ENCODE measurements at regions not wholly inside any gene's neighbourhood (a gene's known extent, or its start where the extent isn't known, plus 50 kb on each side); places are given as distances from the start of the nearest gene placed in this dataset.

DNA sequence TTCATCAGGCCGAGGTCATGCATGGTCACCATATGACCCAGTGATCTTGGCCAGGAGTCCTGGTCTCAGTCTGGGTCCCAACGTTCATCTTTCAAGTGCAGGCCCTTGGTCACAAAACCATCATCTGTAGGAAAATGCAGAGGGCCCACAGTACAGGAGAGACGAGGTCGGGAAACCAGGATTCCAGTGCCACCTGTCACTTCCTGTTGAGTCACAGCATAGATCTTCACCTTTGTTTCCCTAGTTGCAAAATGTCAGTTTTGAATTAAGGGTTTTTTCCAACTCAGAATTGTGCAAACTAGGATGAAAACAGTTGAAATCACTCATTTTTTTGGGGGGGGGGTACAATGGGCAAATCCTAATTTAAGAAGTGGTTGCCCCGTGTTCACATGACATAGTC is 162.2 kb downstream of the INSIG2 start:
- no peak for DNase-seq (ENCODE audit: low read depth in 2 of 3, low spot score in 1 of 3)

- no peak for DNase-seq (ENCODE audit: low read depth in 2 of 3, low spot score in 1 of 3)
Measured at GRCh38 chr2:118250001-118250400, 161.7 kb downstream of the INSIG2 start.

GRCh38 chr2:118249531-118249930 is 161.3 kb downstream of the INSIG2 start:
- DNase-seq (ENCODE audit: low read depth in 2 of 3, low spot score in 1 of 3): no peak

DNA sequence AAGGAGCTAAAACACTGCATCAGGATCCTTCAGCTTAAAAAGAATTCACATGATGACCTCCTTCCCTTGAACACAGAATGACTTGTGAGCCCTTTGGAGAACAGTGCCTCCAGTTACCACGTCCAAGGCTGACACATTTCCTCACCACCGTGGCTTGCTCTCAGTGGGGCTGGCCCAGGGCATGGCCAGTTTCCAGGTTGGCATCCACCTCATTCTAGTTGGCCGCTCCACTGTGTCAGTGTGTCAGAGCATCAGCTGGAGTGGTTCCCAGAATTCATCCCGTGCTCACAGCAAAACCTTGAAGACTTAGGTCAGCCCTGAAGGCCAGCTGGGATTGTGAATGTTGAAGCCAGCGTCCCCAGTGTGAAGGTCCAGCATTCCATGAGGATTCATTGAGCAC is 158.5 kb downstream of the INSIG2 start:
- no peak for DNase-seq (ENCODE audit: low read depth in 2 of 3, low spot score in 1 of 3)

- DNase-seq (ENCODE audit: low read depth in 2 of 3, low spot score in 1 of 3): no peak
Measured at GRCh38 chr2:118246079-118246478, 157.8 kb downstream of the INSIG2 start.

DNA sequence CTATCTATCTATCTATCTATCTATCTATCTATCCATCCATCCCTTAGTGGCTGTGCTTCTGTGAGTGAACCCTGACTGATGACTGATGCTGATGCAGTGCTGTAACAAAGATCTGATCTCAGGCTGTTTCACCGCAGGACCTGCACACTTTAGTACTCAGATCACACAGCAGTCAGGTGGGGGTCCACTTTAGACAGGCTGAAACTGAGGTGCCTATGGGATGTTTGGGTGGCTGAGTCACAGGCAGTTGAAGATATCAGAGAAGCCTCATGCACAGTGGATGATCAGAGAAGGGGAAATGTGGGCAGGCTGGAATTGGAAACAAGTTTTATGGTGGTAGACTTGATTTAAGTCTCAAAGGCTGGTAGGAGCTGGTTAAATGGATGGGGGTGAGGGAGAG is 156.4 kb downstream of the INSIG2 start:
- no peak for DNase-seq (ENCODE audit: low read depth in 2 of 3, low spot score in 1 of 3)

- no peak for DNase-seq (ENCODE audit: low read depth in 2 of 3, low spot score in 1 of 3)
Measured at GRCh38 chr2:118243031-118243430, 154.8 kb downstream of the INSIG2 start.

DNA sequence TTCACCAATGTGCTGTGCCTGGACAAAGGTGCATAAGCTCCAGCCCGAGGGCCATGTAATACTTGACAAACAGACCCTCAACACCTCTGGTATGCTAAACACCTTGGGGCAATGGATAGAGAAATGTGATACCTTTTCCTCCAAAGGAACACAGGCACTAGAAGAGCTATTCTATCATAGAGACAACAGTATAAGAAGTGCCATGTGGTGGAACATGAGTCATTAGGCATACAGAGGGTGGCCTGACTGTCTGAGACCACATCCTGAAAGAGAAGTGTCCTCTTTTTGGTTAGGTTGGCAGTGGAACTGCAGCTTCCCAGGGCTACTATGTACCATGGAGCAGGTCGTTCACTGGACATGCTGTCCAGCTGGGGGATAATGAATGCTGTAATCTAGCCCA is 153.9 kb downstream of the INSIG2 start:
- DNase-seq (ENCODE audit: low read depth in 2 of 3, low spot score in 1 of 3): no peak

- DNase-seq (ENCODE audit: low read depth in 2 of 3, low spot score in 1 of 3): no peak
Measured at GRCh38 chr2:118241128-118241527, 152.9 kb downstream of the INSIG2 start.

DNA sequence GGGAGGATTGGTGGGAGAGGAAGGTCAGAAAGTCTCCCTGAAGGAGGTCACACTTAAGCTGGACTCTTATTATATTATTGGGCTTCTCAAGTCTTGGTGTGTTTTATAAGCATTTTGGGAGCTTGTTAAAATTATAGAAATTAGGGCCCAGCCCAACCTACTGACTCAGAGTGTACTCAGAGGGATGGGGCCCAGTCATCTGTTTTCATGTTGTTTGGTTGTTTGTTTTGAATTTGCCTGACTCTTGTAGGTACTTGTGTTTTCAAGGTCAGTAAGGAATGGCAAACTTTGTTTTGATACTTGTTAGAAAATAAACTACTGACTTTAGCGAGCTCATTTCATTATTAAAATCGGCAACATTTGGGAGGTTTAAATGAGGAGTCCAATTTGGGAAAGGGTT is 152.0 kb downstream of the INSIG2 start:
- no peak for DNase-seq (ENCODE audit: low read depth in 2 of 3, low spot score in 1 of 3)

DNA sequence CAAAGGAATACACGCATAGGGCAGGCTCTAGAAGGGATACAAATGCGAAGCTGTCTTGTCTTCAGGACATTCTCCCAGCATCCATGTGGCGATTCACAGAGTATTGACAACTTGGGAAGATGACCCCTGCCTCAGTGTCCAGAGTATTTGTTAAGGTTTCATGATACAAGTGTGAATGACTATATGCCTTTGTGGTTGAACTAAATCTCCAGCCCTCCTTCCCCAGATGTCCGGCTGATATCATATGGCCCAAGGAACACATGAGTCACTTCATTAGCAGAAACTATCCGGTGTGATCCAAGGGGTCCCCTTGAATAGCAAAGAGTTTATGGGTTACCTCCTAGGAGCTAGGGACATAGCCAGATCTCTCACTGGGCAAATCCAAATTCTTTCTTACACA is 151.0 kb downstream of the INSIG2 start:
- DNase-seq (ENCODE audit: low read depth in 2 of 3, low spot score in 1 of 3): no peak

DNA sequence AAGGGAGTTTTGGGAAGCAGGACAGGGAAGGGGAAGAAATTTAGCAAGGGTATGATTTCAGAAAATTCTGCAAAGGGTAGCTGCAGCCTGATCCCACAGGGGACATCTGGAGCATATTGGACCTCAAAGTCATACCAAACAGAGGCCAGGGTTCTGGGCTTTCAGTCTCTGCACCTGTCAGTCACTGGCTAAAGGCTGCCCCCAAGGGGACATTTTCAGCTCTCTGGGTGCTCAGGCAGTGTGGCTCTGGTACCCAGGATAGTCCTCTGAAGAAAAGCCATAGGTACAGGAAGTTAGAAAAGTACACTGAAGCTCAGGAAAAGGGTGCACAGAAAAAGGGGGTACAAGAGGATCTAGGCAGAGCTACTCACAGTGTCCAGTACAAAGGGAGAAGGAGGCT is 149.2 kb downstream of the INSIG2 start:
- no peak for DNase-seq (ENCODE audit: low read depth in 2 of 3, low spot score in 1 of 3)

- DNase-seq (ENCODE audit: low read depth in 2 of 3, low spot score in 1 of 3): no peak
Measured at GRCh38 chr2:118232796-118233195, 144.5 kb downstream of the INSIG2 start.

GRCh38 chr2:118232391-118232790 is 144.1 kb downstream of the INSIG2 start:
- DNase-seq (ENCODE audit: low read depth in 2 of 3, low spot score in 1 of 3): no peak

DNA sequence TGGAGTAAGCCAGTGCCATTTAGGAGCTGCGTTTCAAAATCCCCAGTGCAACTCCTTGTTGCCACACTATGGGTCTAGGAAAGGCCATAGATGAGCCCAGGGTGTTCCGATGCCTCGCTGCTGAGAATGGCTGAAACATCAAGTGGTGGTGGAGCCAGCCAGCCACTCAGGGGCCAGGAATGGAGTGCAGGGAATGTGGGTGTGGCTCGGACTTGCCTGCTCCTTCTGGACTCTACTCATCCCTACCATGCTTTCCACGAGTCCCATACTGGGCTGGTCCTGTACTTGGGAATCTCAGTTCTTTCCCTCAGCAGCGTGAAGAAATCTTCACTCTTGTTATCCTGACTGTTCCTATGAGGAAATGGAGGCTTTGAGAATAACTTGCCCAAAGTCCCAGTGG is 143.5 kb downstream of the INSIG2 start:
- DNase-seq (ENCODE audit: low read depth in 2 of 3, low spot score in 1 of 3): no peak

- no peak for DNase-seq (ENCODE audit: low read depth in 2 of 3, low spot score in 1 of 3)
Measured at GRCh38 chr2:118227698-118228508, 139.6 kb downstream of the INSIG2 start.

- DNase-seq (ENCODE audit: low read depth in 2 of 3, low spot score in 1 of 3): no peak
Measured at GRCh38 chr2:118225666-118226065, 137.4 kb downstream of the INSIG2 start.

DNA sequence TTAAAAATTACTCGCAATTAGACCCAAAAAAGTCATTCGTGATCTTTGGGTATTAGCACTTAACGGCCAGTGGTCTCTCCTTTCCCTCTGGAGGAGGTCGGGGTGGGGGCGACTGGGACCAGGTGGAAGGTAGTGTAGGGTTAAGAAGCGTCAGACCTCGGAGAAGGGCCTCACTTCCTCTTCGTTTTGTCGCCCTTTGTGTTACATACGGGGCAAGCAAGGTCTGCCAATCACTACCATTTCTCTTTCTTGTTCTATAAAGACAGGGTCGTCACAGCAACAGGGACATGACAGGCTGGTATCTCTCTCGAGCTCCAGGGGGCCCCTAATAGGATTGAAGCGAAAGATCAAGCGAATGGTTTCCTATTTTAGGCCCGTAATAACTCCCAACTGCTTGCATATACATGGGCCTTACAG is 136.6 kb downstream of the INSIG2 start:
- DNase-seq (ENCODE audit: low read depth in 2 of 3, low spot score in 1 of 3): no peak

GRCh38 chr2:118223992-118224894 is 136.0 kb downstream of the INSIG2 start:
- DNase-seq (ENCODE audit: low read depth in 2 of 3, low spot score in 1 of 3): peak in 2 of 3 donors; percentile 6 to 23

GRCh38 chr2:118223511-118223991 is 135.3 kb downstream of the INSIG2 start:
- no peak for DNase-seq (ENCODE audit: low read depth in 2 of 3, low spot score in 1 of 3)

GRCh38 chr2:118222672-118223421 is 134.6 kb downstream of the INSIG2 start:
- no peak for DNase-seq (ENCODE audit: low read depth in 2 of 3, low spot score in 1 of 3)

GRCh38 chr2:118222273-118222594 is 134.0 kb downstream of the INSIG2 start:
- DNase-seq (ENCODE audit: low read depth in 2 of 3, low spot score in 1 of 3): no peak
